Breast epithelium (tissue), 3 donors: ENCODE measurements at regions not wholly inside any gene's neighbourhood (a gene's known extent, or its start where the extent isn't known, plus 50 kb on each side); places are given as distances from the start of the nearest gene placed in this dataset.

Source experiments
- POLR2A ChIP-seq: fragments of 450-650 bp; IDR thresholded peaks from one replicate; pipeline ENCODE4 v1.6.1; 2016; ENCODE audit warnings: antibody characterized with exemption, mild to moderate bottlenecking, moderate library complexity
- TF ChIP-seq, protein P1 (sequence below), 3 donors: fragments of 450-650 bp; IDR thresholded peaks; one replicate each; pipeline ENCODE4 v1.5.1; 2016 to 2017; ENCODE audit warnings: antibody characterized with exemption in 3 of 3, mild to moderate bottlenecking in 3 of 3, moderate library complexity in 3 of 3

DNA sequence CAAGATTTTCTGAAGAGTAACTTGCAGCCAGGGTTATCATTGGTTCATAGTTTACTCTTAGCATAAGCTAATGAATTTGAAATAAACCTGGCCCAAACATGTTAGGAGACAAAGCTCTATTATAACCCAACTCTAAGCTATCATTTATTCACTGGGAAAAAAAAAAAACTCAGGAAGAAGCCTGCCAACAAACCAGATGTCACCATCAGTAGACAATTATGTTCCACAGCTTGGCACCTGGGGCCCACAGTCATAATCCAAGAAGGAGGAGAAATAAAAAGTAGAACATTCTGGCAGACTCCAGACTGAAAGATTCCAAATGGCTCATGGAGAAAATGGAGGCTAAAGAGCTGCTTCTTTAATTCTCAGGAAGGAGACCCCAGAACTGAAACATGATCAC is 100.0 kb upstream of the CNR1 start:
- no peak for TF ChIP-seq POLR2A
- TF ChIP-seq, protein P1, sequence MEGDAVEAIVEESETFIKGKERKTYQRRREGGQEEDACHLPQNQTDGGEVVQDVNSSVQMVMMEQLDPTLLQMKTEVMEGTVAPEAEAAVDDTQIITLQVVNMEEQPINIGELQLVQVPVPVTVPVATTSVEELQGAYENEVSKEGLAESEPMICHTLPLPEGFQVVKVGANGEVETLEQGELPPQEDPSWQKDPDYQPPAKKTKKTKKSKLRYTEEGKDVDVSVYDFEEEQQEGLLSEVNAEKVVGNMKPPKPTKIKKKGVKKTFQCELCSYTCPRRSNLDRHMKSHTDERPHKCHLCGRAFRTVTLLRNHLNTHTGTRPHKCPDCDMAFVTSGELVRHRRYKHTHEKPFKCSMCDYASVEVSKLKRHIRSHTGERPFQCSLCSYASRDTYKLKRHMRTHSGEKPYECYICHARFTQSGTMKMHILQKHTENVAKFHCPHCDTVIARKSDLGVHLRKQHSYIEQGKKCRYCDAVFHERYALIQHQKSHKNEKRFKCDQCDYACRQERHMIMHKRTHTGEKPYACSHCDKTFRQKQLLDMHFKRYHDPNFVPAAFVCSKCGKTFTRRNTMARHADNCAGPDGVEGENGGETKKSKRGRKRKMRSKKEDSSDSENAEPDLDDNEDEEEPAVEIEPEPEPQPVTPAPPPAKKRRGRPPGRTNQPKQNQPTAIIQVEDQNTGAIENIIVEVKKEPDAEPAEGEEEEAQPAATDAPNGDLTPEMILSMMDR (IDR thresholded peaks at IDR 0.05), result no peak
